Karpas-422 (cell line): ENCODE measurements at regions not wholly inside any gene's neighbourhood (a gene's known extent, or its start where the extent isn't known, plus 50 kb on each side); places are given as distances from the start of the nearest gene placed in this dataset.

Experiments
- DNase-seq: peaks from one replicate; pipeline ENCODE4 v3.0.0-alpha.2; 2015
- H2AFZ ChIP-seq: fragments of 200-600 bp; sonication (generic); 2 replicates; pipeline ENCODE4 v1.6.1; 2014; ENCODE audit warnings: antibody characterized with exemption, low read length, mixed read lengths
- H3K27ac ChIP-seq: fragments of 200-600 bp; sonication (generic); 2 replicates; pipeline ENCODE4 v1.5.1; 2014; ENCODE audit warnings: mild to moderate bottlenecking, low read length, moderate library complexity
- H3K27me3 ChIP-seq: fragments of 200-600 bp; sonication (generic); 2 replicates; pipeline ENCODE4 v1.6.1; 2014; ENCODE audit warnings: low read length, mixed read lengths
- H3K36me3 ChIP-seq: fragments of 200-600 bp; sonication (generic); 2 replicates; pipeline ENCODE4 v1.6.1; 2014; ENCODE audit warnings: low read length, mixed read lengths; ENCODE audit not compliant: insufficient read depth
- H3K4me1 ChIP-seq: fragments of 200-600 bp; sonication (generic); 2 replicates; pipeline ENCODE4 v1.6.1; 2014; ENCODE audit warnings: mild to moderate bottlenecking, low read length, mixed read lengths
- H3K4me2 ChIP-seq: fragments of 200-600 bp; sonication (generic); 2 replicates; pipeline ENCODE4 v1.6.1; 2014; ENCODE audit warnings: low read length, low read depth, mild to moderate bottlenecking; ENCODE audit not compliant: poor library complexity, severe bottlenecking
- H3K4me3 ChIP-seq: fragments of 200-600 bp; sonication (generic); 2 replicates; pipeline ENCODE4 v1.5.1; 2014; ENCODE audit warnings: mild to moderate bottlenecking, antibody characterized with exemption, low read length, mixed read lengths
- H3K79me2 ChIP-seq: fragments of 200-600 bp; sonication (generic); 2 replicates; pipeline ENCODE4 v1.6.1; 2014; ENCODE audit warnings: mild to moderate bottlenecking, low read length, mixed read lengths
- H3K9ac ChIP-seq: fragments of 200-600 bp; sonication (generic); 2 replicates; pipeline ENCODE4 v1.6.0; 2014; ENCODE audit warnings: low read length
- H3K9me2 ChIP-seq: fragments of 200-600 bp; sonication (generic), shearing (Covaris generic); replicated peaks from 2 replicates; pipeline ENCODE4 v1.6.0; 2014; ENCODE audit warnings: mild to moderate bottlenecking, low read length, moderate library complexity; ENCODE audit not compliant: insufficient read depth
- H3K9me3 ChIP-seq: fragments of 300-700, 200-600 bp; sonication (generic); 2 replicates; pipeline ENCODE4 v1.6.1; 2014; ENCODE audit warnings: low read length, mixed read lengths
- H4K20me1 ChIP-seq: fragments of 200-600 bp; sonication (generic); 2 replicates; pipeline ENCODE4 v1.6.1; 2014; ENCODE audit warnings: mild to moderate bottlenecking, antibody characterized with exemption, low read length, low read depth; ENCODE audit not compliant: insufficient read depth

DNA sequence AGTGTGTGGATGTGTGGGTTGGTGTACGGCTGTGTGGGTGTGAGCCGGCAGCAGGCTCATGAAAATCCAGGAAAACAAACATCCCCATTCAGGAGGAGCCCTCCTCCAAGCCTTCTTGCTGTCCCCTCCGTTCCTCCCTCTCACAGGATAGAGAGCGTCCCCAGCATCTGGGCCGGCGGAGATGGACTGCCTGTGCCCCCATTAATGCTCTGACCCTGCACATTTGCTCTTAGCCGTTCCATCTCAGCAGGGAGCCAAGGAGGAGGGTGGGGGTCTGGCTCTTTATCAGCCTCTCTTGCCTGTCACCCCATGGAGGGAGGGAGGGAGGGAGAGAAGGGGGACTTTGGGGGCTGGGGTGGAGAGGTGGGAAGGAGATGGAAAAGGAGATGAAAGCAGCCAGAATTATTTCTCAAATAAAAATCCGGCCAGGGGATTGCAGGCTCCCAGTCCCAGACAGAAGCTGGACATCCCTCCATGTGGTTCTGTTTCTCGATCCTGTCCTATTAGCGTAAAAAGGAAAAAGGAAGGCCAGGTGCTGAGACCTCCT, 240.0 kb upstream of the ZFHX3 start:
- H3K4me3 ChIP-seq = no peak overlapping the region
- no peak overlapping the region for H3K9ac ChIP-seq
- no peak overlapping the region for H3K27ac ChIP-seq
- no peaks in the 10 kb centered on the region for H3K36me3 ChIP-seq
- no peaks in the 10 kb centered on the region for H3K9me3 ChIP-seq
- H4K20me1 ChIP-seq = no peaks in the 10 kb centered on the region
- H3K4me2 ChIP-seq = no peak overlapping the region
- no peaks in the 10 kb centered on the region for H3K9me2 ChIP-seq
- H3K4me1 ChIP-seq = no peaks in the 10 kb centered on the region
- no peaks in the 10 kb centered on the region for H3K27me3 ChIP-seq
- no peaks in the 10 kb centered on the region for H3K79me2 ChIP-seq
- no peak for DNase-seq
- no peak overlapping the region for H2AFZ ChIP-seq

DNA sequence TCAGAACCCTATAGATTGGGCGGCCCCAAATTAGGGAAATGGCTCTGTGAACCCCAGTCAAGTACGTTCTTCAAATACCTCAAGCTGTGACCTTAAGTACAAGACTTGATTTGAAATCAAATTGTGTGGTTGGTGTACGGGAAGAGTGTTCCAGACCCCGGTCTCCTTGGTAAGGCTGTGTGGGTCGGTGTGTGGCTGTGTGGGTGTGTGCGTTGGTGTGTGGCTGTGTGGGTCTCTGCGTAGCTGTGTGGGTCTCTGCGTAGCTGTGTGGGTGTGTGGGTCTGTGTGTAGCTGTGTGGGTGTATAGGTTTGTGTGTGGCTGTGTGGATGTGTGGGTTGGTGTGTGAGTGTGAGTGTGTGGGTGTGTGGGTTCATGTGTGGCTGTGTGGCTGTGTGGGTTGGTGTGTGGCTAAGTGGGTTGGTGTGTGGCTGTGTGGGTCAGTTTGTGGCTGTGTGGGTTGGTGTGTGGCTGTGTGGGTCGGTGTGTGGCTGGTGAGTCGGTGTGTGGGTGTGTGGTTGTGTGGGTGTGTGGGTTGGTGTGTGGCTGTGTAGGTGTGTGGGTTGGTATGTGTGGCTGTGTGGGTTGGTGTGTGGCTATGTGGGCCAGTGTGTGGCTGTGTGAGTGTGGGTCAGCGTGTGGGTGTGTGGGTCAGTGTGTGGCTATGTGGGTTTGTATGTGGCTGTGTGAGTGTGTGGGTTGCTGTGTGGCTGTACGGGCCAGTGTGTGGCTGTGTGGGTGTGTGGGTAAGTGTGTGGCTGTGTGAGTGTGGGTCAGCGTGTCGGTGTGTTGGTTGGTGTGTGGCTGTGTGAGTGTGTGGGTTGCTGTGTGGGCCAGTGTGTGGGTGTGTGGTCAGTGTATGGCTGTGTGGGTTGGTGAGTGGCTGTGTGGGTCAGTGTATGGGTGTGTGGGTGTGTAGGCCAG, 238.7 kb upstream of the ZFHX3 start:
- H2AFZ ChIP-seq = no peak overlapping the region
- no peak overlapping the region for H3K4me3 ChIP-seq
- no peaks in the 10 kb centered on the region for H4K20me1 ChIP-seq
- H3K27ac ChIP-seq = no peak overlapping the region
- no peak overlapping the region for H3K9ac ChIP-seq
- H3K4me1 ChIP-seq = no peaks in the 10 kb centered on the region
- no peaks in the 10 kb centered on the region for H3K9me2 ChIP-seq
- DNase-seq = no peak
- H3K27me3 ChIP-seq = no peaks in the 10 kb centered on the region
- no peaks in the 10 kb centered on the region for H3K79me2 ChIP-seq
- no peak overlapping the region for H3K4me2 ChIP-seq
- no peaks in the 10 kb centered on the region for H3K9me3 ChIP-seq
- no peaks in the 10 kb centered on the region for H3K36me3 ChIP-seq

DNA sequence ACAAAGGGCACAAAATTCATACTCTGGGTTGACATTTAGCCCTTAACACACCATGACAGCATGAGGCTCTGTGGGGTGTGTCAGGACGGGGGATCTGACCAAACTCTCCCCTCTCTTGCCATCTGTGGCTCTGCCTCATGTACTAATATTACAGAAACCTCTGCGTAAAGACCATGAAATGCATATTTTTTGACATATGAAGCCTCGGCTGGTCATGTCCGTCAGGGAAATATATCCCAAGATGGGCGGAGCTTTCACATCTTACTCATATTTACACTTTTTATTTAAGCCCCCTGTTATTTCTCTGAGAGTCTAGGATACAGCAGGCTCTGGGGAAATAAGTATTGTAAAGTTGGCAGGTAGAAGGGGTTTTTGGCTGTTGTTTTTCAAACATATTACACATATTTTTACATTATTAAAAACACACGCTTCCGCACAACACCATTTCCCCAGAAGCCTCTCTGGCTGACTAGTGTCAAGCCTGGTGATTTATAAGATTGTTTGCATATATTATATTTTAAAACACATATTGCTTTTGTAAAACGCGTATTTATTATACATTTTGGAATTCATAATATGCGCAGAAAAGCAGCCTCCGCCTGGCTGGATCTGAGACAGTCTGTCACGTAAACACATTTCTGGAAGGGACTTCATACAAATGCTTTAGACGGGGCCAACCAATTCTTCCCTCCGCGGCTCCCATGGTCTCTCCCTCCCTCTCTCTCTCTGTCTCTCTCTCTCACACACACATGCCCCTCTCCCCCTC, 237.7 kb upstream of the ZFHX3 start:
- Histone ChIP-seq H3K4me3 (no peak overlapping the region), H3K9me3 (no peaks in the 10 kb centered on the region), H3K27ac (no peak overlapping the region), H3K9me2 (no peaks in the 10 kb centered on the region), H3K9ac (no peak overlapping the region), H3K4me2 (no peak overlapping the region), H3K27me3 (no peaks in the 10 kb centered on the region), H3K4me1 (no peaks in the 10 kb centered on the region), H4K20me1 (no peaks in the 10 kb centered on the region), H3K79me2 (no peaks in the 10 kb centered on the region), H3K36me3 (no peaks in the 10 kb centered on the region), H2AFZ (no peak overlapping the region)
- DNase-seq = no peak

DNA sequence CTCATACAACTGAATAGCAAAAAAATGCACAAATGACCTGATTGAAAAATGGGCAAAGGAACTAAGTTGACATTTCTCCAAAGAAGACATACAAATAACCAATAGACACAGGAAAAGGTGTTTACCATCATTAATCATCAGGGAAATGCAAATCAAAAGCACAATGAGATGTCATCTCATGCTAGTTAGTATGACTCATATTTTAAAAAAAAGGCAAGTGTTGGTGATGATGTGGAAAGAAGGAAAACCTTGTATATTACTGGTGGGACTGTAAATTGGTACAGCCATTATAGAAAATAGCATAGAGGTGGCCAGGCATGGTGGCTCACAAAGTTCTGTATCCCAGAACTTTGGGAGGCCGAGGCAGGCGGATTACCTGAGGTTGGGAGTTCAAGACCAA, 232.5 kb upstream of the ZFHX3 start:
- Histone ChIP-seq H3K9me2 (no peaks in the 10 kb centered on the region), H3K4me1 (no peaks in the 10 kb centered on the region), H3K4me2 (no peak overlapping the region), H3K36me3 (no peaks in the 10 kb centered on the region), H3K79me2 (no peaks in the 10 kb centered on the region), H4K20me1 (no peaks in the 10 kb centered on the region), H2AFZ (no peak overlapping the region), H3K27me3 (no peaks in the 10 kb centered on the region), H3K4me3 (no peak overlapping the region), H3K27ac (no peak overlapping the region), H3K9ac (no peak overlapping the region), H3K9me3 (no peaks in the 10 kb centered on the region)
- DNase-seq = no peak

DNA sequence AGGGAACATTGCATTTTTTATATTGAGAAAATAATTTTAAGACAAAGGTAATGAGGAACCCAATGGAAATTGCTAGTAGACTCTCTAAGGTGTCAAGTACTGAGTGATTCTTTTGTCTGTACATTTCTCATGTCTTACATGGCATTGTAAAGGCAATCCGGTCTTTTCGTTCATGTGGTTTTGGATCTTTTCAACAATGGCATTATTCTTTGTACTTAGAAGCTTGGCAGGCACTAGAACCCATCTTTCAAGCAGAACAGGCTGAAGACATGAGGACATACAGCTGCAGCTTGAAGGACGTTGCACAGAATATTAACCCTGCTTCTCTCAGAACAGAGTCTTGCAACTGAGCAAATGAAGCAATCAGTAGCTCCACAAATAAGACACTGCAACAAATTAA, 231.5 kb upstream of the ZFHX3 start:
- Histone ChIP-seq H4K20me1 (no peaks in the 10 kb centered on the region), H3K79me2 (no peaks in the 10 kb centered on the region), H3K4me2 (no peak overlapping the region), H3K27me3 (no peaks in the 10 kb centered on the region), H3K9me3 (no peaks in the 10 kb centered on the region), H3K4me1 (no peaks in the 10 kb centered on the region), H3K27ac (no peak overlapping the region), H3K9me2 (no peaks in the 10 kb centered on the region), H3K9ac (no peak overlapping the region), H2AFZ (no peak overlapping the region), H3K36me3 (no peaks in the 10 kb centered on the region), H3K4me3 (no peak overlapping the region)
- no peak for DNase-seq

DNA sequence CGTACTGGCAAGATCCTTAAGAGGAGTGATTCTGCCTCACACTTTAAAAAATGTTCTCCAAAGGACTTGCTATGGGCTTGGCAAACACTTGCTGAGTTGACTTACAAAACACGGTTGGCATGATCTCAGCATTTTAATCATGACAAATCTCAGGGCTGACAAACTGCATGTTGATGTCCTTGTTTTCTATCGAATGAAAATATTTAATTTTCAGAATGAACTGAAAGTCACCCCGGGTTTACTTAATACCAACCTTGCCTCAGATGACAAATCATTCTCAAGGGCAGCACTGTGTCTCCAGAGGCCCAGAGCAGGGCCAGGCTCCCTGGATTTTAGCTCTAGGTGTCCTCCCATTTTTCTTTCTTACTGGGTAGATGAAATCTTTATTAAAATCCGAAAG, 229.1 kb upstream of the ZFHX3 start:
- Histone ChIP-seq H3K4me2 (no peak overlapping the region), H3K27me3 (no peaks in the 10 kb centered on the region), H3K4me3 (no peak overlapping the region), H3K36me3 (no peaks in the 10 kb centered on the region), H3K9me2 (no peaks in the 10 kb centered on the region), H3K79me2 (no peaks in the 10 kb centered on the region), H3K4me1 (no peaks in the 10 kb centered on the region), H2AFZ (no peak overlapping the region), H3K27ac (no peak overlapping the region), H3K9ac (no peak overlapping the region), H3K9me3 (no peaks in the 10 kb centered on the region), H4K20me1 (no peaks in the 10 kb centered on the region)
- DNase-seq = no peak

DNA sequence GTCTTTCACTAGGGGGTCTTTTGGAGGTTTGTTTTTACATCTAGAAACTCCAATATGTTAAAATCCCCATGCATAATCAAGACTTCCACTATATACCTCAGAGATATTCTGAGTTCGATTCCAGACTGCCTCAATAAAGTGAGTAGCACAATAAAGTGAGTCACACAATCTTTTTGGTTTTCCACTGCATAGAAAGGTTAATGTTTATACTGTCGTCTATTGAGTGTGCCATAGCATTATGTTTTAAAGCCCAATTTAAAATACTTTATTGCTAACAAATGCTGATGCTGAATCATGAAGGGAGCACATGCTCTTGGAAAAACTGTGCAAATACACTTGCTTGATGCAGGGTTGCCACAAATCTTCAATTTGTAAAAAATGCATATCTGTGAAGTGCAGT, 227.5 kb upstream of the ZFHX3 start:
- H3K4me2 ChIP-seq = no peak overlapping the region
- no peak overlapping the region for H3K27ac ChIP-seq
- no peaks in the 10 kb centered on the region for H3K4me1 ChIP-seq
- H3K9me3 ChIP-seq = no peaks in the 10 kb centered on the region
- H3K27me3 ChIP-seq = no peaks in the 10 kb centered on the region
- H2AFZ ChIP-seq = no peak overlapping the region
- no peaks in the 10 kb centered on the region for H3K9me2 ChIP-seq
- H3K4me3 ChIP-seq = no peak overlapping the region
- H3K79me2 ChIP-seq = no peaks in the 10 kb centered on the region
- no peak overlapping the region for H3K9ac ChIP-seq
- no peaks in the 10 kb centered on the region for H3K36me3 ChIP-seq
- H4K20me1 ChIP-seq = no peaks in the 10 kb centered on the region
- DNase-seq = no peak

DNA sequence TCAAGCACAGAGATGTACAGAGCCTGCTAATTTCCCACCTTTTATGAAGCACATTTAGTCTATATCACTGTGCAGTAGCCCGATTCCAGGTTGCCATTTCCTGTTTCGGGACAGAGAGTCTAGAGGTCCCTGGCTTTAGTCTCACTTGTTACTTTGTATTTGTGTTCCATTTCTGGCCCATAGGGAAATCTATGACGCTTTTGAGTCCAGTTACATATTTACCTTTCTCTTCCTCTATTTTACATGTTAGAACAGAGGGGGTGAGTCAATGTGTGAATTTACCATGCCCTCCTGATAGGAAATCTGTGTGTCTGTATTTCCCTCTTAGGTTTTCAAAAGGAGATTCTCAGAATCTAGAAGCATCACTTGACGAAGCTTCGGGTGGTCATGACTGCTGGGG, 227.1 kb upstream of the ZFHX3 start:
- Histone ChIP-seq H3K79me2 (no peaks in the 10 kb centered on the region), H2AFZ (no peak overlapping the region), H3K27me3 (no peaks in the 10 kb centered on the region), H3K9ac (no peak overlapping the region), H3K4me3 (no peak overlapping the region), H3K4me1 (no peaks in the 10 kb centered on the region), H3K9me2 (no peaks in the 10 kb centered on the region), H3K4me2 (no peak overlapping the region), H3K36me3 (no peaks in the 10 kb centered on the region), H4K20me1 (no peaks in the 10 kb centered on the region), H3K27ac (no peak overlapping the region), H3K9me3 (no peaks in the 10 kb centered on the region)
- DNase-seq = no peak
